Stimulated activated CD8-positive, alpha-beta memory T cell treated with anti-CD3 and anti-CD28 coated beads, Interleukin-12 subunit alpha, Interleukin-12 subunit beta, amount 100 ng/mL, for 24 hours (primary cell): ENCODE measurements at regions not wholly inside any gene's neighbourhood (a gene's known extent, or its start where the extent isn't known, plus 50 kb on each side); places are given as distances from the start of the nearest gene placed in this dataset.

ENCODE experiments used
- DNase-seq: peaks from one replicate; pipeline ENCODE4 v3.0.0-alpha.2; 2020; ENCODE audit errors: extremely low read depth

DNA sequence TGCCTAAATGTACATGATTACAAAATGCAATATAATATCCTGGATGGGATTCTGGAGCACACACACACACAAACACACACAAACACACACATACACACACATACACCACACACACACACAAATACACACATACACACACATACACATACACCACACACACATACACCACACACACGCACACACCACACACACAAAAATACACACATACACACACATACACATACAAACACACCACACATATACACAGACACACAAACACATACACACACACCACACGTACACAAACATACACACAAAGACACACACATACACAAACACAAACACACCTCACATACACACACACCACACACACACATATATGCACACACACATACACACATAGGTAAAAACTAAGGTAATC is 134.6 kb upstream of the SYNDIG1 start:
- no peak for DNase-seq

DNA sequence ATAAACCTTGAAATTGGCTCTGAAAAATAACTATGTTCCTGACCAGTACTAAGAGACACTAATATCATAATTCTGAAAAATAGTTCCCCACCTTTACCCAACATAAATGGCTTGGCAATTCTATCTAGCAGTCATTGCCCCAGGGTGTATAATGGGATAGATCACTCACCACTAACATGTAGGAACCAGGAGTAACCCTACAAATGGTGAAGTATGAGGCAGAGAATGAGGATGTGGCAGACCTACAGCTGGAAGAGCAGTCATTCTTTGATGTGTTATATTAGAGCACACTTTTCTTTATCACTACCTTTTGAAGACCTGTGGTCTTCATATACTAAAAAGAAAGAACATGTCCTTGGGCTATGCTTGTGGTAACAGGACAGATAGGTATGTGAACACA is 136.5 kb upstream of the SYNDIG1 start:
- DNase-seq: no peak

DNA sequence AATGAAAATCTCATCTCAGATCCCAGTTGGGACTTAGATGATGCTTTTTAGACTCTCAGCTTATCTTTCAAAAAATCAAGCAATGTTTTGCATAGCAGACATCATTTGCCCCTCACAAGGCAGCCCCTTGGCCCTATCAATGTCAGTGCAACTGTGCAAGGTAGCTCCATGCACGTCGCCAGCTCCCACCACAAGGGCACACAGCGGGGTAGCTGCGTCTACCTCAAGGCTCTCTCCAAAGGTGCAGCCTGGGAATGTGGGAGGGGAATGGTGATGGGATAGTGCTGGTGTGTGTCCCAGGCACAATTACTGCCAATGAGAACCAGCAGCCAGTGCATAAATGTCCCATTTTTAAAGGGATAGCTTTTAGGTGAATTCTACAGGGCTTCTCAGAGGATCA is 137.5 kb upstream of the SYNDIG1 start:
- DNase-seq: no peak

DNA sequence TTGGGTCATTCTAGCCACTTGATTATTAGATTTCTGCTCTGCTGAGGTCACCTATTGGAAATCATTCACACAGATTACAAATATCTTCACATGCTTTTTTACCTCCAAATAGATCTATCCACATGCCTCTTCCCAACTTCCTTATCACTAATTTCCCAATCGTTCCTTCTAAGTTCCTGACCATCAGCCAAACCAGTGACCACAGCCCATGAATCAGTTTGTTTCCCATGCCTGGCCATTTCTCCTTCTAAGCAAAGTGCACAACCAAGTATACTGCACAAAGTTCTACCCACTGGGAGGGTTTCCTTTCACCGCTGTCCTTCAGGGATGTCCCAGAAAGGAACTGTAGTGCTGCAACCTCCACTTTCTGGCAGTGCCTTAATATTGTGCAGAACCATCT is 140.5 kb upstream of the SYNDIG1 start:
- DNase-seq: no peak

DNA sequence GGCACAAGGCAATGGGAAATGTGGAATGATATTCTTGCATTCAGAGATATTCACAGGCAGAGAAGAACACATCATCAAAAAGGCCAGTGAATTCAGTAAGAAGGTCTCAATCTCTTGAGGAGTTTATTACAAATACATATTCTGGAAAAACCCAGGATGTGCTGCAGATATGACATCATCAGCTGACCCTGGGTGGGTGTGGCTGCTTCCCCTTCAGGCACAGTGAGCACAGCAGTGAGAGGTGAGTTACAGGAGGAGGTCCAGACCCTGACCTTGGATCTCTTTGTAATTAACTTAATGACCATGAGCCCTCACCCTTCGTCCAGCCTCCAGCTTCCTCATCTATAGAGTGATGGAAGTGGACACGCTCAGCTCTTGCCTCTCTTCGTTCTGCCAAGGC is 147.5 kb upstream of the SYNDIG1 start:
- no peak for DNase-seq

DNA sequence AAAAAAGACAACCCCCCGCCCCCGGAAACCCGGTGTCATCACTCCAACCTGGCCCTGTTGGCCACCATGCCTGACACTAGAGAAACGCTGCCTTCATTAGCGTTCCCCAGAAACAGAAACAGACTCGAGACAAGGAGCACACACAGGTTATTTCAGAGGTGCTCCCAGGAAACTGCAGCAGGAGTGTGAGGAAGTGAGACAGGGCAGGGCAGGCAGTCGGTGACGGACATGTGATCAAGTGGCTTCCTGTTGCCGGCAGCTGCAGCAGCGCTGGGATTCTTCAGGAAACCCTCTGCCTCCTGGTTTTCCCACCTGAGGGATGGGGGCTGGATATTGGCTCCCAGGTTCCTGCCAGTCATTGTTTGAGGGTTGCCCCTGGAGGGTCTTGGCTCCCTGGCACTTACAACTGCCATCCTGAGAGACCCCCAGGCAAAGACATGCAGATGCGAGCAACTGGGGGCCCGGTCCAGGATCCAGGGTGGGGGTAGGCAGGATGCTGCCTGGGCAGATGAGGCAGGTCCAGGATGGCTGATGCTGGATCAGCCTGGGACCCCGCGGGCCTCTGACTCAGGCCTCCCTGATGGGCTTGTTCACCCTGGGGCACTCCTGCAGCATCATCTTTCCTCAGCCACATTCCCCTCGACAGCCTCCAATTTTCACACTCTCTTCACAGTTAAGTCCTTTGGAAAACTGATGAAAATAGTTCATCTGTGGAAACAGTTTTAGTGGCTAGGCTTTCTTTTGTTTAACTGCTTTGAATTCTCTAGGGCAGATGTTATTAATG is 150.7 kb upstream of the SYNDIG1 start:
- no peak for DNase-seq

DNA sequence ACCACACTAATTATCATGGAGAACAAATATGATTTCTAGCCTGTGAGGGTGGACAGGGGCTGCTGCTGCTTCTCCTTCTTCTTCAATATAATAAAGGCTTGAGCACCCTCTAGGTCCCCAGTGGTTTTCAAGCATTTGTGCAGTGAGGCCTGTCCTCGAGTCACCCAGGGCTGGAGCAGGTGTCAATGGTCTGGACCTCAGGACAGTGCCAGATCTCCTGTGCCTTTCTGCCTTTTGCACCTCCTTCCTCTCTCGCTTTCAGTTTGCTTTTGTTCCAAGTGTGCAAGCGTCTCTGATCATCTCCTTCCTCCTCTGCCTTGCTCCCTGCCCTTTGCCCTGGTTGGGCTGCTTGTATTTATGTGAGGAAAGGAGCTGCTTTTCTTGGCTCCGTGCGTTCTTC is 152.2 kb upstream of the SYNDIG1 start:
- no peak for DNase-seq

DNA sequence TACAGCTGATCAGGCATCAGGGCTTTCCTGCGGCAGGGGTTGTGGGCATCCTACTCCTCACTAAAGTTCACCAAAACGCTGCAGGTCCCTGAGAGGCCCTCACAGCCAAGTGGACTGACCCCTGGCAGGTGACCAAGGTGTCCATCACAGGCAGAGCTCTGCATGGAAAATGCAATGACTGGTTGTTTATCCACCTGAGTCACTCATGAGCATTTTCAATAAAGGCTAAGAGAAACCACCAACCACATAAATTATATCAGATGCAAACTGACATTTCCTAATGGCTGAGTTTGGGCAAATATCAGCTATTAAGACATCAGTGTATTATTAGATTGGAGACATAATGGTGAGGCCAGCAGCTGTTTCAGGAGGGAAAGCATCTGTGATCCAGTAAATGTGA is 152.7 kb upstream of the SYNDIG1 start:
- no peak for DNase-seq

DNA sequence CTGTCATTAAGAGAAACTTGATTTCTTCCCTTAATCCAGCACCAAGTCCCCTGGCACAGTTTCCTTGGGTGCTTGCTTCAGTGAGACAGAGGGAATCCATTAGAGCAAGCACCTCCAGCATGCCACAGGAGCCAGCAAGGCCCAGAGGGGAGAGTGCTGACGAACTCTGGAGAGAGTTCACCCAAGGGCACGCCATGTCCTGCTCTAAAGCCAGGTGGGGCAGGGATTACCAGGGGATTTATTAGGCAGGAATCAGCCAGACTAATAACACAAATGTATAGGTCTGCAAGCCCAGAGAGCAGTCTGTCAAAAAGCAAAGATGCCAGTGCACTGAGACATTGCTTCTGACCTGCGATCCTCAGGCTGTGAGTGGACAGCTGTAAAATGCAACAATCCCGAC is 155.4 kb upstream of the SYNDIG1 start:
- DNase-seq: no peak

DNA sequence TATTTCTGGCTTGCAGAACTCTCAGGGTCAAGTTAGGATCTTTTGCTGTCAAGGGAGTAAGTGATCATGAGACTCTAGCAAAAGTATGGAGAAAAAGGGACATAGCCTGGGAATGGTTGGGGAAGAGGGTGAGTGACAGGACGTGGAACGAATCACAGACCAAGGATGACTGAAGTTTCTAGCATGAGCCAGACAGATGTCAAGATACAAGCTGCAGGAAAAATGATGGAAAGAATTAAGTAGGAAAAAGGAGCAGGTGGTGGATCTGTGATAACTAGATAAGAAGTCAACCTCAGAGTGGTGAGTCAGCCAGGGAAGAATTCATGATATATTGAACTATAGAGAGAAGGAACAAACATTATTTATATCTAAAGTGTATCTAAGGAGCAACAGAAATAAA is 159.8 kb upstream of the SYNDIG1 start:
- no peak for DNase-seq

DNA sequence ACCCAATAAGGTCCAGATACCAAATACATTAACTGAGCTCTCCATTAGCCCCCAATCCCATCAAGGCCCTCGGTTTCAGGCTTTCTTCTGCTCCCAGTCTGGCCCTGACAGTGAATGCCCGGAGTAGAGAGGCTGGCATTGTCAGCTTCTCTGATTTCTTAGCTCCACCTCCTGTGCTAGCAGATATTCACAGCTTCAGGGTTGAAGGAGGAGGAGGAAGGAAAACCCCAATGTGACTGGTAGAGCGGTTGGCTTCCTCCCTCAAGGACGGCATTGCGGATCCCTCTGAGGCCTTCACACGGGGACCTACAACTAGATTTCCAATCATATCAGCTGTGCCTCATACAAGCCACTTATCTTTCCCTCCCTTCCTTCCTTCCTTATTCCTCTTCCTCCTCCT is 164.1 kb upstream of the SYNDIG1 start:
- no peak for DNase-seq

DNA sequence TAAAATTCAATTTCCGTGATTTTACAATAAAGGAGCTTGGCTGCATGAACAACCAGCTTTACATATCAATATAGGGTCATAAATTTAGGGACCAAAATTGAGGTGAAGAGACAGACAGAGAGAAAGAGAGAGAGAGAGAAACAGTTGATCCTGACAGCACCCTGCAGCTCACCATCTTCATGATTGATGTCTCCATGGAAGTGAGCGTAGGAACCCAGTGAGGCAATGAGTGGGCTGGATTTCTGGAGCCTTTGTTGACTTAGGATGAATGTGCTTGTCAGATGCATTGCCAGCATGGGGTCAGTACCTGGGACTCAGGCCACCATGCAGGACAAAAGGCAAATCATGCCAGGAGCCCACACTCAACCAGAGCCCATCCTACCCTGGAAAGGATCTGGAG is 165.1 kb upstream of the SYNDIG1 start:
- no peak for DNase-seq

DNA sequence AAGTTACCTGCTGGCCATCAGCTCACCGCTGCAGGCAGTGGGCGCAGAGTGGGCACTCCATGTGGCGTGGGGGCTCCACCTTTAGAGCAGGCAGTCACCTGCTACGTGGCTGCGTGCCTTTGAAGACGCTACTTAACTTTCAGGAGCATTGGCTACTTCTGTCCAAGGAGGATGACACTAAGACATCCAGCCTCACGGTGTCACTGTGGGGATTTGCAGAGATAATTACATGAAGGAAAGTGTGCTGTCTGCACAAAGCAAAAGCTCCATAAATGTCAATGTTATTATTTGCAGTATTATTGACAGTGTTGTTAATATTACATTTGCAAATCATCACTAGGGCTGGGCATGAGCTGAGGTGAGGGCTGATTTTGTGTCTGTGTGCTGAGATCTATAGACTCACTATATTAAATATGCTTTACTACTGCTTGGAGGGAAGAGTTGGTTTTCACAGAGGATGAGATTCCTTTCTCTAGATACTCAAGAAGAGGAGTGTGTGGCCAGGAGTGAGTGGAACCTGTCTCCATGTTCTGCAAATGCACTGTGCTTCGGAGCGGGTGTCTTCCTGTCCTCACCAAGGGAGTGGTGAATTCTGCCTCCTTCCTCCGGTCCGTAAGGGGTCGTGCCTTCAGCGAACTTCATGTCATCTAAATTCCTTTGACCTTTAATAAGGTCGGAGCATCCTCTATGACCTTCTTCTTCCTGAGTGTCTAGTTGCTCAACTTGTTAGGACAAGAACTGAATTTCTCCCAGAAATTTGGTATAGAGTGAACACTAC is 165.8 kb upstream of the SYNDIG1 start:
- no peak for DNase-seq

DNA sequence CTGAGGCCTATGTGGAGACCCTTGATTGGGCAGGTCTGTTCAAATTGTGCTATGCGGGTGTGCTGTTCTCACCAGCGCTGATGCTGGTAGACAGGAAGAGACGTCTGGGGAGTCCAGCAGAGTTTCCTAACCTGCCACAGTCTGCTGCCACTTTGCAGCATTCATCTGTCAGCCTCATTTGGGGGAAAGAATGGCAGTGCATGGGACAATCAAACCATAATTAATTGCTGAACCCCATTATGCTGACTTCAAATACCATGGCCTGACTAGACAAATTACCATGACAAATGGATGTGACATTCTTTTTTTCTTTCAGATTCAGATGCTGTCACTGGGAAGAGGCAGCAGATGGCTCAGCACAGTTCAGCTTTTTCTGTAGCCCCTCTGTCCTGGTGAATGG is 171.4 kb upstream of the SYNDIG1 start:
- no peak for DNase-seq

DNA sequence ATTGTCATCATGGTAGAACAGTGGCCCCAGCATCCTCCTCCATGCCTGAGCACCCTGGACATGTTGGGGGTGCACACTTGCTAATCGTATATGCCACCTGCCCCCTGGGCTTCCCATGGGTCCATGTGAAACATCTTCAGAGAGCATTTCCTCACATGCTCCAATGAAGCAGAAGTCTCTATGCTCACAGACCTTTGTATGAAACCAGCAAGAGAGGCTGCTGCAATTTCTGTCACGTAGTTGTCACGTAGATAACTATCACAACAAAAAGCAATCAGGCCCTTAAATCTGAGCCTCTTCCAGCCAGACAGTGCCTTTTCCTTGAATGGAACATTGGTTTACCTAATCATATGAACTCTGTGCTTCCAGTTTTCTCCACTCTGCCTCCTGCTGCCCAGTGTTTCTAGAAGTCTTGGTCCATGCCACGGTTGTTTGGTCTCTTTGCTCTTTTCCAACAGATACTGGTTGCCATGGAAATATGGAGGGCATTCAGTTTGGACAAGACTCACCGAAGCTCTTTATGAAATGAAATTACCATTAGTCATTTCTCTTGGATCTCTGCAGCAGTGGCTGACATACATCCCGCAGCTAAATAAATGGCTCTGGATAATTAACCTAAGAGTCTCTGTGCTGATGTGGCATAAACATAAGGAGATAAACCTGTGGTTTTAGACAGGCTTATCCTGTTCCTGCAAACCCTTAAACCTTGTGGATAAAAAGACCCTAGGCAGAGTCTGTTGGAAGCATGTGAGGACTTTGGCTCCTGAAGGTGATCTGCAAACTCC is 172.8 kb upstream of the SYNDIG1 start:
- DNase-seq: no peak

DNA sequence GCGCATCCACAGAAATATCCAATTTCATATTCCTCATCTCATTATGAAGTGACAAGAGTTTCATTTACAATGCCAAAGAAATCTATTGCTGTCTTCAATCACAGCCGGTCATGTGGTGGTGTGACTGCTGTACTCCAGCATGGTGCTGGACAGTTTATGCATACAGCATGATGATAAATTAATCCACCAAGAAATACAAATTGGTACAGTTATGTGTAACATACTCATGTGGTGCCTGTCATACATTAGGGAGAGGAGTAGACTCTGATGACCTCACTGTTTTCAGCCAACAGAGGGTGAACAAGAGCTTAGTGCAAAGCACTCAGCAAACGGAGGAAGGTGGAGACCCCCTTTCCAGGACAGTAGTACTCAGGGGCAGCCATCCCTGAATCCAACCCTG is 178.4 kb upstream of the SYNDIG1 start:
- DNase-seq: no peak

DNA sequence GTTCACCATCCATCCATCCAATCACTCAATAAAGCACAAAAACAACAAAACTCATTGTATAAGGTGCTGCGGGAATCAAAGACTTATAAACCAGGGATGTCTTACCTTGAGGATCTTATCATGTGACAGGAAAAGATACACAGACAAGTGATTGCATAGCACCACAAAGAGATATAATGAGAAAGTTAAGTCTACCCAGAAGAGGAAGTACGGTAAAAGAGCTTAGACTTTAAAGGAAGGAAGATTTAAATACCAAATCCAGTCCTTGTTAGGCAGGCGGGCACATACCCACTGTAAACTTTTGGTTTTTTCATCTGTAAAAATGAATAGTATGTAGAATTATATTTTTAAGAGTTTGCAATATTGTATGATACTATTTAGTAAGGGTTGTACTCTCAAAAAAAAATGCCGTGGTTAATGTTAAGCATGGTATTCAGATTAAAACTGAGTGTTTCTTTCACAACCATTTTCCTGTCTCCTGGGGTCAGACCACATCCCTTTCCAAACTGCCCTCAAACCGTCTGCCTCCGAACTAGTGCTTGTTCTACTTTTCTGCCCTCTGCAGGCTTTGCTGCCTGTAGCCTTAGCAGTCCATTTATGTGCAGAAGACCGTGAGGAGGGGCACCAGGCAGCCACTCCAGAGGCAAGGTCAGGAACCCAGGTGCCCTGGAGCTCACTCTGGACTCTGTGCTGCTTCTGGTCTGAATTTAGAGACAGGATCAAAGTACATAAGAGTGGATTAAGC is 179.5 kb upstream of the SYNDIG1 start:
- no peak for DNase-seq

DNA sequence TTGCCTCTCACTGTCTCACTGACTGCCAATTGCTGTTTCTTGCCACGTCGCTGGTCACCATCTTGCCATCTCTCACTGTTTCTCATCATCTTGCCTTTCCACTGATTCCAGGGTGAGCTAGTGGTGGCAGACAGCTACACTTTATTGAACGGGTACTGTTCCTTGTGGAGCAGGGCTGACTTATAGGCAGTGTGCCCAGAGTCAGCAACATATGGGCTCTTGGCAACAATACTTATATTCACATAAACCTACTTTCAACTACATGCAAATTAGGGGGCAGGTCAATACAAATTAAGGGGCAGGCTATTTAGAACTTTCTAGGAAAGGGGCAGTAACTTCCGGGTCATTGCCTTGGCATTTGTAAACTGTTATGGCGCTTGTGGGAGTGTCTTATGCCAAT is 186.2 kb upstream of the SYNDIG1 start:
- no peak for DNase-seq

DNA sequence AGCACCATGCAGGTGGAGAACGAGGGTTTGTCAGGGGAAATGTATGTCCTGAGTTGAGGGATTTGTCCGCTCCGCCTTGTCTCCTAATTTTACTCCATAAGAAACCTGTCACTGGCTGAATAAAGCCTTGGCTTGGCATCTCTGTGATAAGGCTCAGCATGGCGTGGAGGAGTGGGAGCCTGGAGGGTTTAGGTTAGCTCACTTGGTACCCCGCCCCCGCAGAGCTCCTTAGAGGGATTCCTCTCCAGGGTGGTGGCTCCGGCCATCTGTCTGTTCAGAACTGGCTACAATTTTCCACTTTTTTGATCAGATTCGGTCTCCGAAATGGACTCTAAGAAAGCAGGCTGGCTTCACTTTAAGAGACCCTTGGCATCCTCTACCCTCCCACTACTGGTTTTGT is 192.2 kb upstream of the SYNDIG1 start:
- DNase-seq: no peak

DNA sequence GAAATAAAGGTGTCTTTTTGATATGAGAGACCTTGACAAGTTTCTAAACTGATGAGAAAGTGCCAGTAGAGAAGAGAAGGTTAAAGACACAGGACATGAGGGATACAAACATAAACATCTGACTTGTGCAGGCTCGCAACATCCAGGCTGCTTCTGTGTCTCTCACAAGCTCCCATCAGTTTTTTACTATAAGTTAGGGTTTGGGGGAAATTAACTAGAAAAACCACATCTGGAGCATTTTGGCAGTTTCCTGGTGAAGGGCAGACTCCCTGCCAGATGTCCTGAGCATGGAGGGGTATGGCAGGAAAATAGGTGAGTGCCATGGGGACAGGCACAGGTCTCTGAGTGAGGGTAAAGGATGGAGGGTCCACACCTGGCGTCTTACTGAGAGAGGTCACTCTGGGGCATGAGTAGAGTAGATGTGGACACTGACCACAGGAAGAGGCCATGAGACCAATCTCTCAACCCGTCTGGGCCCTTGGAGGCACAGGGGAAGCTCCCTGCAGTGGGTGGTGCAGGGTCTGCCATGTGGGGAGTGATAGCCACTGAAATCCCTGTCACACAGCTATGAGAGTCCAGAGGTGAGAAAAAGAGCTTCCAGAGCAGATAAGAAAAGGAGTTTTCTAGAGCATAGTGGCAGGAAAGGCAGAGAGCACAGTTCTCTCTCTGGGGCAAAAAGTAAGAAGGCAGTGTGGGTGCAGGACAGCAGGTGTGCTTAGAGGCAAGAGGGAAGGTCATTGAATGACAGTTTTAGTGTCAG is 193.3 kb upstream of the SYNDIG1 start:
- DNase-seq: no peak

DNA sequence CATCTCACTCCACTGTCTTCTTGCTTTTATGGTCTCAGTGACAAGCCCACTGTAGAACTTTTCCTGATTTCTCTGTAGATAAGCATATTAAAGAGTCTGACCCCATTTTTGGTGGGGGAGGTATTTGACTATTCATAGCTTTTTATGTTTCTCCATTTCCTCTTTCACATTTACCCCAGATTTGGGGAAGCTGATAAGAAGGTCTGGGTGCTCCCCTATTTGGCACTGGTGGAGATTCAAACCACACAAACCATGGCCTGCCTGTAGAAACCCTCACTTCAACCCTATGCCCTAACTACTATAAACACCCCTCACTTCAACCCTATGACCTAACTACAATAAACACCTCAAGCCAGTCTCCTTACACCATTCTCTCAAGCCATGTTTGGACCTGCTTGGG is 196.2 kb upstream of the SYNDIG1 start:
- DNase-seq: no peak
